Activated T-helper 1 cell treated with anti-CD3 and anti-CD28 coated beads, Interleukin-12 subunit alpha, Interleukin-12 subunit beta, Interleukin-2, Interleukin-4 antibody, amounts not matched to agents 30 ng/mL and 10 ng/mL and 1 ng/mL, durations not matched to agents 14 hours and 24 hours and 36 hours (primary cell): ENCODE measurements at regions not wholly inside any gene's neighbourhood (a gene's known extent, or its start where the extent isn't known, plus 50 kb on each side); places are given as distances from the start of the nearest gene placed in this dataset.

Source experiments
- DNase-seq: peaks from one replicate; pipeline ENCODE4 v3.0.0; 2021; ENCODE audit warnings: low spot score
- H3K27ac Mint-ChIP-seq: one replicate; pipeline ENCODE4 v1.8.0; 2021; ENCODE audit warnings: mild to moderate bottlenecking, mixed read lengths
- H3K27me3 Mint-ChIP-seq: one replicate; pipeline ENCODE4 v1.8.0; 2022; ENCODE audit warnings: mild to moderate bottlenecking, moderate library complexity, mixed read lengths; ENCODE audit not compliant: insufficient read depth
- H3K36me3 Mint-ChIP-seq: one replicate; pipeline ENCODE4 v1.8.0; 2021; ENCODE audit warnings: low read depth, mixed read lengths
- H3K4me1 Mint-ChIP-seq: one replicate; pipeline ENCODE4 v1.8.0; 2021; ENCODE audit warnings: low read depth, mixed read lengths
- H3K4me3 Mint-ChIP-seq: one replicate; pipeline ENCODE4 v1.8.0; 2021; ENCODE audit warnings: mild to moderate bottlenecking, moderate library complexity, mixed read lengths
- H3K9me3 Mint-ChIP-seq: one replicate; pipeline ENCODE4 v1.8.0; 2021; ENCODE audit warnings: mixed read lengths
- intact Hi-C: fragments of 100-400 bp; cut with micrococcal nuclease; formaldehyde crosslinking; loops from one replicate; pipeline ENCODE4 v1.15.1; 2024

DNA sequence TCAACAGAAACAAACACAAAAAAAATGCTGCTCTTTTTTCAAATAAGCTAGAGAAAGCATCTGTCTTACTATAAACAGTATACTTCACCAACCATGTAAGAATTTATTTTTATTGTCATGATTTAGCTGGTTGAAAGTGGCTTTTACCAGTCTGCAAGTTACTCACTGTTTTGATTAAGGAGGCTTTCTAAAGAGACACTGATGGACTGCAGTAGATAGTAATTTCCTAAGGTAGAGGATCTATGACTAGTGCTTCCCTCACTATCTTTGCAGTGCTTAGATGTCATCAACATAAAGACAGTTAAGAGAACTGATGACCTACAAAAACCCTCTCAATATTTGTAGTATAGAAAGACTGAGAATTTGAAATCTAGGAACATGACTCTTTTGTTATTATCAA lies 846.2 kb upstream of the AGA start:
- no peaks in the 10 kb centered on the region for H3K4me1 Mint-ChIP-seq
- no peak for DNase-seq
- no peak overlapping the region for H3K4me3 Mint-ChIP-seq
- H3K27ac Mint-ChIP-seq: no peak overlapping the region
- peaks cover 7% of the 10 kb centered on the region for H3K9me3 Mint-ChIP-seq
- intact Hi-C loops: no loop called here
- no peaks in the 10 kb centered on the region for H3K27me3 Mint-ChIP-seq
- H3K36me3 Mint-ChIP-seq: no peaks in the 10 kb centered on the region

DNA sequence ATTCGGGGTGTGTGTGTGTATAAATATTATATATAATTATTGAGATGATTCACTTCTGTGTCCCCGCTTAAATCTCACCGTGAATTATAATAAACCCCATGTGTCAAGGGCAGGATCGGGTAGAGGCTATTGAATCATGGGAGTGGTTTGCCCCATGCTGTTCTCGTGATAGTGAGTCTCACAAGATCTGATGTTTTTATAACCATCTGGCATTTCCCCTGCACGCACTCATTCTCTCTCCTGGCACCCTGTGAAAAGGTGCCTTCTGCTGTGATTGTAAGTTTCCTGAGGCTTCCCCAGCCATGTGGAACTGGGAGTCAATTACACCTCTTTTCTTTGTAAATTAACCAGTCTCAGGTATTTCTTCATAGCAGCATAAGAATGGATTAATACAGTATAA lies 851.4 kb upstream of the AGA start:
- peaks cover 7% of the 10 kb centered on the region for H3K9me3 Mint-ChIP-seq
- no peaks in the 10 kb centered on the region for H3K4me1 Mint-ChIP-seq
- no peak overlapping the region for H3K27ac Mint-ChIP-seq
- no peaks in the 10 kb centered on the region for H3K36me3 Mint-ChIP-seq
- intact Hi-C loops: no loop called here
- no peak for DNase-seq
- H3K4me3 Mint-ChIP-seq: no peak overlapping the region
- H3K27me3 Mint-ChIP-seq: no peaks in the 10 kb centered on the region

DNA sequence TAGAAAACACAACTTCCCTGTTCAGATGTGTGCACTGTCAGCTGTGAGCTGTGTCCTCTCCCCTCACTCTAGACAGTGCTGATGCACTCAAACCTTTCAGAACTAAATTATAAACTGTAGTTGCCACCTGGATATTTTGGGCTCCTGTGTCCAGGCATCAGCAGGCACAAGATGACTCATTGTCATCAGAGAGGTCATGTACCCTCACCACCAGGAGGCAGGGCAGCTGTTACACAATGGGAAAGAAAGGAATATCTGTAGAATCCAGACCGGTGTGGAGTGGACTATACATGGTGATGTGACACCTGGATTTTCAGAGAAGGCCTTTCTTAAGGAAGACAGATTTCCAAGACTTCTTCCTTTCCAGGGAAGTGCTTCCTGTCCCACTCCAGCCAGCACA lies 854.4 kb upstream of the AGA start:
- no peaks in the 10 kb centered on the region for H3K36me3 Mint-ChIP-seq
- no peaks in the 10 kb centered on the region for H3K27me3 Mint-ChIP-seq
- H3K27ac Mint-ChIP-seq: no peak overlapping the region
- no peak for DNase-seq
- intact Hi-C loops: no loop called here
- peaks cover 7% of the 10 kb centered on the region for H3K9me3 Mint-ChIP-seq
- H3K4me3 Mint-ChIP-seq: no peak overlapping the region
- H3K4me1 Mint-ChIP-seq: no peaks in the 10 kb centered on the region

DNA sequence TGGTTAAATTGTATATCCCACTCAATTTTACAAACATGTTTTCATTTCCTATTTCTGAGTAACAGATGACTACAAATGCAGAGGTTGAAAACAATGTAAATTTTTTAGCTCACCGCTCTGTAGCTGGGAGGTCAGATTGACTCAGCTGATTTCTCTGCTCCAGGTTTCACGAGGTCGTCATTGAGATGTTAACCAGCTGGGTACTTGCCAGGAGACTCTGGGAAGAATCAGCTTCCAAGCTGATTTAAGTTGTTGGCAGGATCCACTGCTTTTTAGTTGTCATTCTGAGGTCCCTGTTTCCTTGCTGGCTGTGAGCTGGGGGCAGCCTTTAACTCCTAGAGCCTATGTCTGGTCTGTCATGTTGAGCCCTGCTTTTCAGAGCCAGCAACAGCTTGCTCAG lies 864.3 kb upstream of the AGA start:
- Mint-ChIP-seq H3K36me3 (no peaks in the 10 kb centered on the region), H3K27ac (no peak overlapping the region), H3K27me3 (no peaks in the 10 kb centered on the region), H3K9me3 (no peaks in the 10 kb centered on the region), H3K4me3 (no peak overlapping the region), H3K4me1 (no peaks in the 10 kb centered on the region)
- DNase-seq: no peak
- intact Hi-C loops: no loop called here

DNA sequence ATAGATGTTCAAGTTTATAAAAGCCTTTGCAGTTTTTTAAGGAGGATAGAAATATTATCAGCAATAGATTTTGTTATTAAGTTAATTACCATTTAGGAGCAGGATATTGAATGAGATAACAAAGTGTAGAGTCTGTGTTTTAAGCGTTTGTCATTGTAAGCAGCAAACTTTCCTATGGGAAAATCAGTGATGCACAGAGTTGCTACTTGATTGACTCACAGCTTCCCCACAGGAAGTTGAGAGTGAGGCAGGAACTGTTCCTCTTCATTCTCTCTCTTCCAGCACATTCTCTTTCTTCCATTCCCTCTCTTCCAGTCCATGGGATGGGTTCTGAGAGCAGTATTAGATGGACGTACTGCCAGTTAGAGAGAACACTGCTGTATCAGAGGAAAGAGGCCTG lies 867.7 kb upstream of the AGA start:
- Mint-ChIP-seq H3K4me3 (no peak overlapping the region), H3K9me3 (no peaks in the 10 kb centered on the region), H3K36me3 (no peaks in the 10 kb centered on the region), H3K27ac (no peak overlapping the region), H3K4me1 (no peaks in the 10 kb centered on the region), H3K27me3 (no peaks in the 10 kb centered on the region)
- DNase-seq: no peak
- intact Hi-C loops: no loop called here

DNA sequence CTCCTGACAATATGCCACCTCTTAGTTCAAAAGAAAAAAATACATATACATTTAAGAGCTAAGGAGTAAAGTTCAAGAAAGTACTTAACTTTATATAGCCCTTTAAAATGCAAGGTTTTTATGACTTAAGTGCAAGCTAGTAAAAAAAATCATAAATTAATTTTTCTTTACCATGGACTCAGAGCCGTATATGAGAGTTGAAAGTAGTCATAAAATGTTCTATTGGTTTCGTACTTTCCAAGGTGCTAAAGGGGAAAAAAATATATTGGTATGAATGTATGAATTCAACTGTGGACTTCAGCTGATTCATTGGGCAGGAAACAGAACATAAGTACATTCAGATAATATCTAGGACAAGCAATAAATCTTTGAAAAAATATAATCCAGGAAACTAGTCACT lies 869.8 kb upstream of the AGA start:
- H3K4me1 Mint-ChIP-seq: no peaks in the 10 kb centered on the region
- H3K4me3 Mint-ChIP-seq: no peak overlapping the region
- H3K36me3 Mint-ChIP-seq: no peaks in the 10 kb centered on the region
- H3K27ac Mint-ChIP-seq: no peak overlapping the region
- intact Hi-C loops: no loop called here
- H3K9me3 Mint-ChIP-seq: no peaks in the 10 kb centered on the region
- H3K27me3 Mint-ChIP-seq: no peaks in the 10 kb centered on the region
- no peak for DNase-seq

DNA sequence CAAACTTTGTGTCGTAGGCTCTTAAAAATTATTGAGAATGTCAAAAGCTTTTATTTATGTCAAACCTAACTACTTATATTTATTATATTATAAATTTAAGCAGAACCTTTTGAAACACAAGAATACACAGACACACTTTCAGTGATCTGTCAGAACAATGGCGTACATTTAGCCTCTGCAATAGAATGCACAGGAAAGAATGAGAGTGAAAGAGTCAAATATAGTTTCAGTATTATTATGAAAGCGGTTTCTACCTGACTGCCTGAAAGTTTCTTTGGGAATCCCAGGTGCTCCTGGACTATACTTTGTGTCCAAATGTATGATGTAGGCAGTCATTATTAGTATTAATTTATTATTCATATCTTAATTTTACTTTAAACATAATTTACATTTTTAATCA lies 872.0 kb upstream of the AGA start:
- intact Hi-C loops: no loop called here
- H3K9me3 Mint-ChIP-seq: no peaks in the 10 kb centered on the region
- no peak overlapping the region for H3K27ac Mint-ChIP-seq
- no peaks in the 10 kb centered on the region for H3K36me3 Mint-ChIP-seq
- no peaks in the 10 kb centered on the region for H3K27me3 Mint-ChIP-seq
- no peak overlapping the region for H3K4me3 Mint-ChIP-seq
- no peaks in the 10 kb centered on the region for H3K4me1 Mint-ChIP-seq
- DNase-seq: no peak

DNA sequence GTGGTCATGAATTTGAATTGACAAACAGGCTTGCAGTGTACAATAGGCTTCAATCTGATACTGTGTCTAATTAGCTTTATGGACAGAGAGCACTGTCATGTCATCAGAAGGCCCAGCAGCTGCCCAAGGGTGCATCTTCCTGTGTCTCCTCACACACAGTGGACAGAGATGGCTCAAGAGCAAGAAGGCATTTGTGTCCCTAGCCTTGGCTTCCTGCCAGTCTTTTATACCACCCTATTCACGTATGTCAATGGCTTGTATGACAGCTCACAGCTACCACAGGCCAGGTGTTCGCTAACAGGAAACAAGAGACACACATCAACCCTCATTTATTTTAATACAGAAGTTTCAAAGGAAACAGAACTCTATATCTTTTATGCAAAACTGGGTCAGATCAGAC lies 874.0 kb upstream of the AGA start:
- Mint-ChIP-seq H3K36me3 (no peaks in the 10 kb centered on the region), H3K4me1 (no peaks in the 10 kb centered on the region), H3K9me3 (peaks cover 7% of the 10 kb centered on the region), H3K27ac (no peak overlapping the region), H3K27me3 (no peaks in the 10 kb centered on the region), H3K4me3 (no peak overlapping the region)
- intact Hi-C loops: no loop called here
- no peak for DNase-seq

DNA sequence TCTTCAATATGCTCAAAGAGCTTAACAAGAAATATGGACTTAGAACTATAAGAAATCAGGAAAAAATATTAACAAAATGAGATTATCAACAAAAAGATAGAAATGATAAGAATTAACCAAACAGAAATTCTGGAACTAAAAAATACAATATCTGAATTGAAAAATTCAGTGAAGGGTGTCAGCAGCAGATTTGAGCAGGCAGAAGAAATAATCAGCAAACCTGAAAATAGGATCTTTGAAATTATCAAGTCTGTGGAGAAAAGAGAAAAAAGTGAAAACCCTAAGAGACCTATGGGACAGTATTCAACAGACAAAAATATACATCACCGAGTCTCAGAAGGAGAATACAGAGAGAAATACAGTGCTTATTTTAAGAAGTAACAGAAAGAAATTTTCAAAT lies 877.8 kb upstream of the AGA start:
- Mint-ChIP-seq H3K36me3 (no peaks in the 10 kb centered on the region), H3K27me3 (no peaks in the 10 kb centered on the region), H3K4me3 (no peak overlapping the region), H3K9me3 (peaks cover 20% of the 10 kb centered on the region), H3K27ac (no peak overlapping the region), H3K4me1 (no peaks in the 10 kb centered on the region)
- DNase-seq: no peak
- intact Hi-C loops: no loop called here

DNA sequence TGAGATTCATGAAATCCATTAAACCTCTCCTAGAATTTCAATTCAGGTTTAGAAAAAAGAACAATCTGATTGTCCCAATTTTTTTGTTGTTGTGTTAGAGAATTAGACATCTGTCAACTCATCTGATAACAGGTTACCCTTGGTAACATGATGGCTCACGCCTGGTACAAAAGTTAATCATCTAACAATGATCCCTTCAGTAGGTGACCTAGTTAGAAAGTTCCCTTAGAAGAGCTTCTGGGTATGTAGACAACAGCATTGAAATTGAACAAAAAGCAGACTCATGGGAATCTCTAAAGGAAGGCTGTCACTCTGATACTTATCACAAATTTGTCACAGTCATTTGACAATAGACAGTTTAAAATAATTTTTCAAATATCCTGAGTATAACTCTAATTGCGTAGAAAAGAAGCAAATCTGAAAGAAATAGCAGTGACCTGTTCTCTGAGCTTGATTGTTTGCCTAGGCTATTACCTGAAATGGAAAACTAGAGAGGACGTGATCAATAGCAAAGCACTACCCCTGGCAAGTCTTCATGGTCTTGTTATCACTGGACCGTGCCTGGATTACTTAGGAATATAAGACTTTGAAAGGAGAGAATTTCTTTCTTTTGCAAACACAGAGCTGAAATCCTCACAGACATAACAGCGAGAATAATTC lies 880.4 kb upstream of the AGA start:
- no peaks in the 10 kb centered on the region for H3K27me3 Mint-ChIP-seq
- intact Hi-C loops: no loop called here
- no peak for DNase-seq
- H3K4me3 Mint-ChIP-seq: no peak overlapping the region
- no peaks in the 10 kb centered on the region for H3K4me1 Mint-ChIP-seq
- peaks cover 20% of the 10 kb centered on the region for H3K9me3 Mint-ChIP-seq
- no peaks in the 10 kb centered on the region for H3K36me3 Mint-ChIP-seq
- no peak overlapping the region for H3K27ac Mint-ChIP-seq

DNA sequence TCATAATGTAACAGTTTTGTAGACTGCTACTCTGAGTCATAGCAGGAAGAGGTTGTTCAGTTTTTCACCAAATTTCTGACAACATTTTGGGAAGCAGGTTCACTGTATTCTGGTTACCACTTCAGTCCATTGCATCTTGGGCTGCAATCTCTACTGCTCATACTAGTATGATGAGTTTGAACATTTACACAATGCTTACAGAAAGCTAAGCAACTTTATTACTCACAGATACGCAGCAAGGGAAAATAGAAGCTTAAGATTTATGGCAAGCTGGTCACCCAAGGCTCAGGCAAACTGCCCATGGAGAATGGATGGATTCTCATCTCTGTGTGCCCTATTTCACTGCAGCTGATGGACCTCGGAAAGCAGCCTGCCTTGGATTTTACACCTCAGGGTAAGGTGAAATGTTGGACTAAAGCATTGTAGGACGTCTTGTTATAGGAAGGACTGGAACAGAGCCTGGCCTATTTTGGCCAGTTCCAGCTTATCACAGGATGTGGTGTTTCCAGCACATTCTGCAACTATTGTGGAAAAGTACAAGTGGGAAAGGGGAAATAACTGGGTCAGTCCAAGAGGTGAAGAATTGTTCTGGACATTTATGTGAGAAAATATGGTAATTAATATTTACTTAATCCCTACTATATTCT lies 887.1 kb upstream of the AGA start:
- H3K27ac Mint-ChIP-seq: no peak overlapping the region
- H3K4me3 Mint-ChIP-seq: no peak overlapping the region
- H3K4me1 Mint-ChIP-seq: no peaks in the 10 kb centered on the region
- peaks cover 3% of the 10 kb centered on the region for H3K9me3 Mint-ChIP-seq
- intact Hi-C loops: no loop called here
- no peaks in the 10 kb centered on the region for H3K27me3 Mint-ChIP-seq
- DNase-seq: no peak
- no peaks in the 10 kb centered on the region for H3K36me3 Mint-ChIP-seq

DNA sequence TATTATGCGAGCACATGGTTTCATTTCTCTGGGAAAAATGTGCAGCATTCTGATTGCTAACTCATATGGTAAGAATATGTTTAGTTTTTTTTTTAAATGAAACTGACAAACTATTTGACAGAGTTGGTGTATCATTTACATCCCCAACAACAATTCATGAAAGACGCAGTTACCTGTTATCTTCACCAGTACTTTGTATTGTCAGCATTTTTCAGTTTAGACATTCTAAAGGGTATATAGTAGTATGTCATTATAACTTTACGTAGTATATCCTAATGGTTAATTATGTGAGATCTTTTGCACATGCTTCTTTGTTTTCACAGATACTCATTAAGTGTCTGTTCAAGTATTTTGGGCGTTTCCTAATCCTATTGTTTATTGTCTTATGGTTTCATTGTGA lies 891.1 kb upstream of the AGA start:
- DNase-seq: no peak
- H3K9me3 Mint-ChIP-seq: peaks cover 3% of the 10 kb centered on the region
- H3K27ac Mint-ChIP-seq: no peak overlapping the region
- H3K4me1 Mint-ChIP-seq: no peaks in the 10 kb centered on the region
- H3K4me3 Mint-ChIP-seq: no peak overlapping the region
- H3K27me3 Mint-ChIP-seq: no peaks in the 10 kb centered on the region
- no peaks in the 10 kb centered on the region for H3K36me3 Mint-ChIP-seq
- intact Hi-C loops: no loop called here

DNA sequence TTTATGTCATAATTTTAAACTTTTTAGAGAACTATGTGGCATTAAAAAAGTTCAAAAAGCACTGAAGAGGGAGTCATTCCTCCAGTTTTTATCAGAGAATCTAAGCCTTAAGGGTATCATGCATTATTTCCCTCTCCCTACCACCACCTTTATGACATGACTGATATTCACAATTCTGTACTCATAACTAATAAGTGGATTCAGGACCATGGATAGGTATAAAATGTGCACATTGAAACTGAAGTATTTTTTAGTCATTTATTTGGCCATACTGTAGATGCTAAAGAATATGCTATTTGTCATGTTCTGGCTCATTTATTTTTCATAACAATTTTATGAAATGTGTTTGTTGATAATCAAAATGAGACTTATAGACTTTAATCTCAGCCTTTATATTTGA lies 897.5 kb upstream of the AGA start:
- Mint-ChIP-seq H3K4me1 (no peaks in the 10 kb centered on the region), H3K9me3 (peaks cover 3% of the 10 kb centered on the region), H3K4me3 (no peak overlapping the region), H3K27me3 (no peaks in the 10 kb centered on the region), H3K36me3 (no peaks in the 10 kb centered on the region), H3K27ac (no peak overlapping the region)
- DNase-seq: no peak
- intact Hi-C loops: no loop called here

DNA sequence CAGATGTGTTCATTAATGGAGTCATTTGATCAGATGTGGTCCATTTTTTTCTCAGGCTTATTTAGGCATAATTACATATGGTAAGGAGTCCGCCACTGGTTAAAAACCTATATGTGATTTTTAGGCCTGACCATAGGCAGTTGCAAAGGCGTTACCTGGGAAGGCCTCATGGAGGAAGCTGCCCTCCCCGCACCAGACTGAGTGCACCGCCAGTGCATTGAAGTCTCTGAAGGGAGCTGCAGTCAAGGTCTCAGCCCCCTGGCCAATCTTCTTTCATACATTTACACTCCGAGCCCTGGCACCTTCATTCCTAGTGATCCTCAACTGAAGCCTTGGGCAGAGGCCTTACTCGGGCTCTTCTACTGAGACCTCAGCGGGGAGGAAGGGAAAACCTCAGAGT lies 898.2 kb upstream of the AGA start:
- H3K36me3 Mint-ChIP-seq: no peaks in the 10 kb centered on the region
- intact Hi-C loops: no loop called here
- no peaks in the 10 kb centered on the region for H3K4me1 Mint-ChIP-seq
- H3K27ac Mint-ChIP-seq: no peak overlapping the region
- H3K4me3 Mint-ChIP-seq: no peak overlapping the region
- H3K9me3 Mint-ChIP-seq: peaks cover 3% of the 10 kb centered on the region
- no peaks in the 10 kb centered on the region for H3K27me3 Mint-ChIP-seq
- no peak for DNase-seq
